Tibial artery (tissue), 4 donors: ENCODE measurements at regions not wholly inside any gene's neighbourhood (a gene's known extent, or its start where the extent isn't known, plus 50 kb on each side); places are given as distances from the start of the nearest gene placed in this dataset.
A peak's percentile ranks its signal among the peaks of the same experiment; 100 is the strongest.

Experiments used
- DNase-seq, 2 donors: peaks; one replicate each; pipeline ENCODE4 v3.0.0-alpha.2; 2019
- H3K27ac ChIP-seq, 2 donors: fragments of 200-600 bp; sonication (generic) in 1 of 2; 1 replicate in 1 of 2; 2 replicates in 1 of 2; pipeline ENCODE4 v1.5.1; 2018 to 2019; ENCODE audit warnings: mild to moderate bottlenecking in 1 of 2
- H3K27me3 ChIP-seq, 2 donors: fragments of 200-600 bp; sonication (generic) in 1 of 2; one replicate each; pipeline versions ENCODE4 v1.5.1 to v1.6.0; 2016 to 2019
- H3K36me3 ChIP-seq, 3 donors: fragments of 200-600 bp; sonication (generic) in 2 of 3; one replicate each; pipeline ENCODE4 v1.5.1; 2016 to 2019; ENCODE audit warnings: mild to moderate bottlenecking in 2 of 3
- H3K4me1 ChIP-seq, 4 donors: fragments of 200-600 bp; sonication (generic) in 2 of 4; 1 replicate in 3 of 4; 2 replicates in 1 of 4; pipeline ENCODE4 v1.5.1; 2016 to 2019
- H3K4me3 ChIP-seq, 2 donors: fragments of 200-600 bp; sonication (generic) in 1 of 2; 1 replicate in 1 of 2; 2 replicates in 1 of 2; pipeline ENCODE4 v1.5.1; 2018 to 2019; ENCODE audit warnings: mild to moderate bottlenecking in 2 of 2
- H3K9me3 ChIP-seq, 3 donors: fragments of 200-600 bp; sonication (generic) in 1 of 3; one replicate each; pipeline ENCODE4 v1.5.1; 2016 to 2019
- CTCF ChIP-seq, 2 experiments: fragments of 200-600 bp in 1 of 2; fragments of 450-650 bp in 1 of 2; IDR thresholded peaks; one replicate each; pipeline ENCODE4 v1.5.1; 2017 to 2019; ENCODE audit warnings: antibody characterized with exemption in 2 of 2, mild to moderate bottlenecking in 1 of 2, moderate library complexity in 1 of 2
- intact Hi-C: fragments of 100-400 bp; cut with DNase I; formaldehyde crosslinking; loops from one replicate; pipeline ENCODE4 v1.15.0; 2023; ENCODE audit warnings: low total_unique reads

GRCh38 chr18:61953641-61954040 is 60.8 kb upstream of the RNF152 start:
- Histone ChIP-seq H3K4me1 (peaks cover 0 to 14% (median 1%) of the 10 kb centered on the region in 4 donors), H3K27ac (no peak overlapping the region), H3K9me3 (no peaks in the 10 kb centered on the region), H3K36me3 (no peaks in the 10 kb centered on the region), H3K4me3 (no peak overlapping the region), H3K27me3 (no peaks in the 10 kb centered on the region)
- TF ChIP-seq CTCF (IDR thresholded peaks at IDR 0.05) = no peak
- no peak for DNase-seq
- intact Hi-C loops = no loop called here

- Histone ChIP-seq H3K9me3 (no peaks in the 10 kb centered on the region), H3K4me3 (no peak overlapping the region), H3K27me3 (no peaks in the 10 kb centered on the region), H3K36me3 (no peaks in the 10 kb centered on the region), H3K4me1 (peaks cover 0 to 19% (median 4%) of the 10 kb centered on the region in 4 donors), H3K27ac (no peak overlapping the region)
- intact Hi-C loops = no loop called here
- DNase-seq = no peak
- TF ChIP-seq CTCF (IDR thresholded peaks at IDR 0.05) = no peak
These were observed 60.4 kb upstream of the RNF152 start for GRCh38 chr18:61953161-61953560.

- no peak for TF ChIP-seq CTCF (IDR thresholded peaks at IDR 0.05)
- H3K27me3 ChIP-seq = no peaks in the 10 kb centered on the region
- no peak for DNase-seq
- no peak overlapping the region for H3K4me3 ChIP-seq
- H3K27ac ChIP-seq = no peak overlapping the region
- no peaks in the 10 kb centered on the region for H3K9me3 ChIP-seq
- peaks cover 0 to 24% (median 5%) of the 10 kb centered on the region in 4 donors for H3K4me1 ChIP-seq
- H3K36me3 ChIP-seq = no peaks in the 10 kb centered on the region
- intact Hi-C loops = no loop called here
These were observed 58.6 kb upstream of the RNF152 start for GRCh38 chr18:61951396-61951795.

GRCh38 chr18:61950371-61950770 is 57.6 kb upstream of the RNF152 start:
- H3K9me3 ChIP-seq = no peaks in the 10 kb centered on the region
- DNase-seq = no peak
- no peaks in the 10 kb centered on the region for H3K36me3 ChIP-seq
- H3K27ac ChIP-seq = no peak overlapping the region
- TF ChIP-seq CTCF (IDR thresholded peaks at IDR 0.05) = no peak
- peak overlapping the region in 1 of 2 donors; percentile 23 for H3K4me3 ChIP-seq
- peaks cover 0 to 28% (median 5%) of the 10 kb centered on the region in 4 donors for H3K4me1 ChIP-seq
- H3K27me3 ChIP-seq = no peaks in the 10 kb centered on the region
- intact Hi-C loops = no loop called here

GRCh38 chr18:61949946-61950345 is 57.1 kb upstream of the RNF152 start:
- Histone ChIP-seq H3K9me3 (no peaks in the 10 kb centered on the region), H3K27ac (no peak overlapping the region), H3K27me3 (no peaks in the 10 kb centered on the region), H3K36me3 (no peaks in the 10 kb centered on the region), H3K4me1 (peaks cover 0 to 28% (median 5%) of the 10 kb centered on the region in 4 donors), H3K4me3 (peak overlapping the region in 1 of 2 donors; percentile 23)
- no peak for TF ChIP-seq CTCF (IDR thresholded peaks at IDR 0.05)
- no peak for DNase-seq
- intact Hi-C loops = no loop called here

GRCh38 chr18:61948846-61949438 is 56.1 kb upstream of the RNF152 start:
- H3K36me3 ChIP-seq = no peaks in the 10 kb centered on the region
- no peak for TF ChIP-seq CTCF (IDR thresholded peaks at IDR 0.05)
- H3K27ac ChIP-seq = no peak overlapping the region
- H3K4me3 ChIP-seq = no peak overlapping the region
- DNase-seq = no peak
- no peaks in the 10 kb centered on the region for H3K9me3 ChIP-seq
- intact Hi-C loops = no loop called here
- peaks cover 0 to 28% (median 5%) of the 10 kb centered on the region in 4 donors for H3K4me1 ChIP-seq
- no peaks in the 10 kb centered on the region for H3K27me3 ChIP-seq
